HTR-8/SVneo (cell line): ENCODE measurements at regions not wholly inside any gene's neighbourhood (a gene's known extent, or its start where the extent isn't known, plus 50 kb on each side); places are given as distances from the start of the nearest gene placed in this dataset.

Experiments
- DNase-seq: peaks from one replicate; pipeline ENCODE4 v3.0.0; 2011; ENCODE audit warnings: low spot score, mixed read lengths; ENCODE audit not compliant: insufficient read length
- FAIRE-seq: peaks from 2 replicates; lab custom pipeline; 2011; peaks lifted over from hg19 to GRCh38; lab: Jason Lieb, UNC

DNA sequence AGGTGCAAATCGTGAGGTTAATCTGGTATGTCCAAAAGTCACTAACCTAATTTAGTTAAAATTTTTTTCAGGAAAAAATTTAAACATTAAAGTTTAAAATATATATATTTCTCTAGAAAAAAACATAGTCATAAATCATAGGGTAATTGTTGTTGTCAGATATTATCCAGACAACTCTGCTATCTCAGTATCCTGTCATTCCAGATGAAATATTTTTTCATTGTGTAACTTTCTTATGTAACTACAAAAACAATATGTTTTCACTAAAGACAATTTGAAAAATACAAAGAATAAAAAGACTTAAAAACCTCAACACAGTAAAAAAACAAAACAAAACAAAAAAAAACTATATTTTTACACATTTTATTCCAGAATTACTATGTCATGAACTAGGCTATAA is 57.6 kb downstream of the TENT5A start:
- DNase-seq (no peak), FAIRE-seq (no peak)

DNA sequence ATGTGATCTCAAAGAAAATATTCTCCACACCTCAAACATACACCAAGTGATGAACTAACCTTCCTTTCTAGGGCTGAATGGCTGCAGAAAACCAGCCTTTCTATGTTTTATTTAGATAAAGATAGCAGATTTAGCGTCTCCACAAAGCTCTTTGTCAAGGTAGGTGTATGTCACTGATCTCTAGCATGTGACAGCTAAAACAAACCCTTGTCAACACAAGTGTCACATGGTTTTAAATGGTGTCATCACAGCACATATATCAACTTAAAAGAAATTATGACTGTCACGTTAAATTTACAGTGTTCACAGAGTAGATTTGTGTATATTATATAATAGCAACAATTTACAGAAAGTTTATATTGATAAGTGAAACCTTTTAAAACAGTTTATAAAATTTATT is 58.3 kb downstream of the TENT5A start:
- FAIRE-seq, result no peak
- no peak for DNase-seq

DNA sequence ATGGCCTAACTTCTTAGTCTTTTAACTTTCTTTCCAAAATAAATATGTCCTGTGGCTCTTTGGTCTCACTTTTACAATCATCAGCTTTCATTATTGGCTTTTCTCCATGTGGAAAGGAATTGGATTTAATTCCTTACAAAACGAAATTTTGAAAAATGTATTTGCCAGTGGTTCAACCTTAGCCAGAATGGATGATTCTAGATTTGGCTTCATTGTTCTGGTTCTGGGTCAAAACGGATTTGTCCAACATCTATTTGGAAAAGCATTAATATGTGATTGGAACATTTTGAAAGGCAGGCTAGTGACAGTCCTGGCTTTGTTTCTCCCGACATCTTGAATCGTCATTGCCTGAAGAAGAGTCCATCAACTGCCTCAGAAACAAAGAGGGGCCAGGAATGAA is 59.2 kb downstream of the TENT5A start:
- DNase-seq, result no peak
- FAIRE-seq, result no peak

DNA sequence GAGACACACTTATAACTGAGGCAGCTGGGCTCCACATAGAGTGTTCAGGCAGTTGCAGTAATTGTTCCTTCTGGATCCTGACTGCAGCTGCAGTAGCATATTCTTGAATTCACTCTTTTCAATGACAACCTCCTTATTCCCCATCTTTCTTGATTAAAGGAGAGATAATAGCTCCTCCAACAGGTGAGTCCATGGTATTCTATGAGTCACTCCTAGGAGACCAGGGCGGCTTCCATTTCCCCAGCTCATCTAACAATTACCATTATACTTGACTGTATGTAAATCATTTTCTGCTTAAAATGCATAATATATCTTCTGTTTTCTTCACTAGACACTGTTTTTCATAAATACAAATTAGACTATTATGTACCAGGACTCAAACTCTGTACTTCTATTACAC is 62.4 kb downstream of the TENT5A start:
- no peak for FAIRE-seq
- DNase-seq, result no peak

DNA sequence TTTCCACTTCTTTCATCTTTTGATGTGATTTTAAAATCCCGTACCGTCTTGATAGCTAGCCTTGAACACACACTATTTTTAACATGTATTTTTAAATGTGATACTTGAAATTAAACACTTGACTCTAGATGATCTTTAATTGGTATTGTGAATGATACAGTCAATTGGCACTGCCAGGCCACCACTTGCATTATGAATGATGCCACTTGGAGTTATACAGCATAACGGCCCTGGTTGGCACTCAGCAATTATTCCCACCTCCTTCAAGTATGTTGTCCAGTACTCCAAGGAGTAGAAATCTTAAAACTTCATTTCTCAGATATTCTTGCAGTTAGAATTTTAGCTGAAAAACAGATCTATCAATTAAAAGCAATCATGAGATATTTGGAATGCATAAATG is 62.9 kb downstream of the TENT5A start:
- no peak for FAIRE-seq
- DNase-seq, result no peak

DNA sequence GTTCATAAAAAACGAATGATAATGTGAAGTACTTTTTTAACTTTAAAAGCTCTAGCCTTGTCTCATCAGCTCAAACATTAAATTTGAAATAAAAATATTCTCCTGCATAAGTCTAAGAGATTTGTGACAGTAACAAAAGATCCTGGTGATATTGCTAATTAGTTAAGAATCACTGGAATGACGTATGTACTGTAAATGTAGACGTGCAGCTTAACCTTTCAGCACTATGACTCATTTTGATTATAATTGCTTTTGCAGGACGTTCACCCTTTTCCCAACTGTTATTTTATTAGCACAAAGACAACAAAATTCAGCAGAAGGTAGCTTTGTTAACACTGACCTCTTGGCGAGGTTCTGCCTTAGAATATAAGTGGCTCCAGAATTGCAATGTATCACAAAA is 68.6 kb downstream of the TENT5A start:
- FAIRE-seq, result no peak
- DNase-seq, result no peak

DNA sequence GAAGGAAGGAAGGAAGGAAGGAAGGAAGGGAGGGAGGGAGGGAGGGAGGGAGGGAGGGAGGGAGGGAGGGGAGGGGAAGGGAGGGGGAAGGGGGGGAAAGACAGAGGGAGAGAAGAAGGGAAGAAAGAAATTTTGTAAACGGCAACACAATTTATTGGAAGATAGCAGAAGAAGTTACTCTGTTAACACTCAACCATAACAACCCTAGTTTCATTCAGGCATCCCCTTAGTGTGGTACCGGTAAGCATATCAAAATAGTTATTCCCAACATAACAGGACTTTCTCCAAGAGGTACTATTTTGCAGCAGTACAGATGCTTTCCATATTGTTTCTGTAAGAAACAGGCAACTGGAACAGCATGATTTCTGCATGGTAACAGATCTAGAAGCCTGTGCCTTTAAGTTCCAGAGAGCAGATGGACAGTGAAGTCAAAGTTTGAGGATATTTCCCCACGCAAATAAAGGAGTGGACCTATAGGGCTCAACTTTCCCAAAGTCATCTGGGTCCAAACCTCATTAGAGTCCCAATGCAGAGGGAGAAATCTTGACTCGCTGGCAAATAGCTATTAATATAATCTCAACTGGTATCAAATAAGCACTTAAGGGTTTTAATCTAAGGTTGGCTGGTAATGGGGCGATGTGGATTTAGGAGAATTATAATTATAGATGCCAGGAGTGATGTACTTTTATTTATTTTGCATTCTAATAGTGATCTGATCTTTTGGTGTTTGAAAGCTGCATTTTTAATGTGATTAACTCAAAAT is 69.4 kb downstream of the TENT5A start:
- FAIRE-seq, result no peak
- no peak for DNase-seq

DNA sequence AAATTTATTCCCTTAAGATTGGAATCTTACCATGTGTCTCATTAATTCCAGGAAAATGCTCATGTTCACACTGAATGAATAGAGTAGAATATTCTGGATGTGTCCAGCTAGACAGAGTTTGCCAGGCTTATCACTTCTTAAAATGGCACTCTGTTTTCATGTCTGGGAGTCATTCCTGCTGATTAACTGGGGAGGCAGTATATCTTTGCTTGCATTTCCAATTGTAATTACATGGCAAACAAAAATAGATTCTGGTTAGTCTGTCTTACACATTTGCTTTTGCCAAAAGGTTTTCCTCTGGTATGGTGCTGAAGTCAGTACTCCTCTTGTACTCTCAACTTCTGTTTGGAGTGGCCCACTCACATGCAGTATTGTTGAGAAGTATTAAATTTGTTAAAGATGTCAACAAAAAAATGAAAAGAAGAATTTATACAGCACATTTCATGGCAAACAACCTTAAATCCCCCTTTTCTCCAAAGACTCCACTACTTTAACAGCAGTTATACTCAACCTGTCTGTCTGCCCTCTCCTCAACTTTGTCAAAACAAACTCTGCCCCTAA is 70.2 kb downstream of the TENT5A start:
- DNase-seq, result no peak
- FAIRE-seq, result no peak

DNA sequence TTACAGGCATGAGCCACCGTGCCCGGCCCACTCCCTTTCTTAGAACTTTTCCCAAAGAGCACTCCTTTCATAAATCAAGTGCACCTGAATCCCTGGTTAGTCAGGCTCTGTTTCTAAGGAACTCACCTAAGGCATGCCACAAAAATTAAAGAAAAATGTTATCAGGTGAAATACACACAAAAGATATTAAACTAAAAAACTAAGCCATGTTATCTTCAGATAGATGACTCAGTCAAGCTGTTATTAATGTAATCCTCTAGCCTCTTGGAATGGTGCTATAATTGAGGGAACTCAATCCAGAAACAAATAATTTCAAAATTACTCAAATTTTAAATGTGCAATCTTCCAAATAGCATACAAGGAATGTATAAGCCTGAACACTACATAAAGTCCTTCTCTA is 83.0 kb downstream of the TENT5A start:
- no peak for DNase-seq
- no peak for FAIRE-seq

DNA sequence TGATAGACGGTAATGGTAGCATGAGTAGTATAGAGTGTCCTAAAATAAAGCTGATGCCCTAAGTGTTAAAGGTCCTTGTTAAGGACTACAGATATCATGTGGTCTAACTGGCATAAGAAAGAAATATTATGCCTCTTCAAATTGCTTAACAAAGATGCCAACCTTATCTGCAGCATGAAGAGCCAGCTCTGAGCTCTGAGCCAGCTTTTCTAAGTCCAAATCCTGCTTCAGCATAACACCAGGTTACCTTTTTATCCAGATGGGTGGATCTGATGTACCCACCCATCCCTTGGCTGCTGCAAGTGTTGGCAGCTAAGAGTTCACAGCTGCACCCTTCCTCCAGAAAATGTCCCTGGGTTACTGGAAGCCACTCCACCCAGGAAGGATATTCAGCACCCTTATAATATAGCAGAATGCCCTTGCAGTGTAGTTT is 83.8 kb downstream of the TENT5A start:
- FAIRE-seq (no peak), DNase-seq (no peak)

DNA sequence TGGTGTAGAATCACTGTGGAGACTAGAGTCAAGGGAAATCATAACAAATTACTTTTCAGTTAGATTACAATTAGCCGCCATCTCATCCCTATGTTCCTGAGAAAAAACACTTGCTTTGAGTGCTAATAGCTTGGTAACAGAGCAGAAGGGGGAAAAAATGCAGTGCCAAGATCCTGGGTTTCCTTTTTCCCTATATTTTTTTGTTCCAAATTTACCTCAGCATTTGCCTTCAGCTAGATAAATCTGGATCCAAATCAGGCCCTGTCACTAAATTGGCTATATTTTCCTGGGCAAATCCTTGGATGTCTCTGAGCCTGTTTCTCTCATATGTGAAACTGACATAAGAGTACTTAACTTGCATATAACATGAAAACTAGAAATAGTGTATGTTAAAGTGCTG is 86.0 kb downstream of the TENT5A start:
- DNase-seq, result no peak
- FAIRE-seq, result no peak

DNA sequence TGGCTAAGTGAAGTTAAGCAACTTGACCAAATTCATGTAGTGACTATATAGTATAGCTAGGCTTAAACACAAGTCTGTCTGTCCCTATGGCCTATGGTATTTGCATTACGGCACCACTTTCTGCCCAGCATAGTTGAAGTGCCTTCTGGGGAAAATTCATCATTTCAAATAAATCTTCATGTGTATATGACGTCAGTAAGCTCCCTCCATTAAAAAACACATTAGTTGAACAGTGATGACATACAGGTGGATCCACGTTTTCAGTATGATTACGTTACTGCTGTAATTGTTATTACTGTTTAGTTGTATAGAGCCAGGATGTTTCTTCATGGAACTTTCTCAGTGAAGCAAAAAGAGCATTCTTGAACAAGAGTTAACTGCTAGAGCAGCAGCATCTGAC is 96.2 kb downstream of the TENT5A start:
- DNase-seq (no peak), FAIRE-seq (no peak)

DNA sequence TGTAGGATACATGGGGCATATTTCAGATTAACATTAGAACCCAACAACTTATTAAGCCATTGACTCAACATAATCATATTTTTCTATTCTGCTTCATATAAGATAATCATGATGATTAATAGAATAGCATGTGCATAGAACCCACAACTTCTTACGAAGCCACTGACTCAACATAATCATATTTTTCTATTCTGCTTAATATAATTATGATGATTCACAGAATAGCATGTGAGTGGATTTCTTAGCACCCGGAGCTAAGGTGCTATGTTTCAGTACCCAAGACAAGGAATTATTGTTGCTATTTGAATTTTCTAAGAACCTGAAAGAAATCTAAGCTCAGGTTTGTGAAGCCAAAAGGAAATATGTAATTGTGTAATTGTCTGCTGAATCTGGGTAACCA is 96.8 kb downstream of the TENT5A start:
- no peak for DNase-seq
- no peak for FAIRE-seq

DNA sequence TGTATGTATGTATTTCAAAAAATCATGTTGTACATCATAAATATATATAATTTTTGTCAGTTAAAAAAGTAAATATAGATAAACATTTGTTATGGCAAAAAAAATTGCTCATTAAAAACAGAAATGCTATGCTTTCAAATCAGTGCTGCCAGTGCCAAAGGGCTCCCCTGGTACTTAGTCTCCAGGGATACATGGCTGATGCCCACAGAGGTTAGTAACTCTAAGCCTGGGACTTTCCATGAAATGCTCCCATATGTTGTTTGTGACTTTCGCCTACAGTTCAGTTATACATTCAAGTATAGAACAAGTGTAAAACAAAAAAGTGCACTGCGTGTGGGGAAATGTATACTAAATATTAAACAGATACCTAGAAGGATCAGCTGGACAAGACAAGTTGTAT is 104.0 kb downstream of the TENT5A start:
- DNase-seq (no peak), FAIRE-seq (no peak)

DNA sequence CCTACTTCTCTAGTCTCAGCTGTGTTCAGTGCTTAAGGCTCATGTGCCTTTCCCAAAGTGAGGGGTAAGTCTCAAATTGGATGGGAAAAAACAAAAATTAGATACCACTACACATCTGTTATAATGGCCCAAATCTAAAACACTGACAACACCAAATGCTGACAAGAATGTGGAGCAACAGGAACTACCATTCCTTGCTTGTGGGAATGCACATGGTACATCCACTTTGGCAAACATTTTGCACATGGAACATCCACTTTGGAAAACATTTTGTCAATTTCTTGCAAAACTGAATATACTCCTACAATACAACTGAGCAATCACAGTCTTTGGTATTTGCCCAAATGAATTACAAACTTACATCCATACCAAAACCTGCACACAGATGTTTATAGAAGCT is 109.3 kb downstream of the TENT5A start:
- no peak for FAIRE-seq

DNA sequence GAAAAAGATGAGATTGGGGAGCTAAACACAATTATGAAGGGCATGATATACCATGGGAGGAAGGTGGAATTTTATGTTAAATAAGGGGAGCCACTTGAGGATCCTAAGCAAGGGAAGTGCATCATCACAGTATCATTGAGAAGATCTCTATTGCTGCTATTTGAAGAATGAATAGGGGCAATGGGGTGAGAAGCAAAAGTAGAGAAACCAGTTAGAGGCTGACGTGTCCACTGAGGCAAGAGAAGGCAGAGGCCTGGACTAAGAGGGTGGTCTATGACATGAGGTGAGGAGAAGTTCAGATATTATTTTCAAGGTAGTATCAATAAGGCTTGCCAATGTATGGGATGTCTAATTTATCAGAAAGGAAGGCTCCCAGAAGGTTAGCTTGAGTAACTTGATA is 111.6 kb downstream of the TENT5A start:
- no peak for FAIRE-seq
- no peak for DNase-seq

More for the DNA sequence above, 109.3 kb downstream of the TENT5A start:
- no peak for DNase-seq

DNA sequence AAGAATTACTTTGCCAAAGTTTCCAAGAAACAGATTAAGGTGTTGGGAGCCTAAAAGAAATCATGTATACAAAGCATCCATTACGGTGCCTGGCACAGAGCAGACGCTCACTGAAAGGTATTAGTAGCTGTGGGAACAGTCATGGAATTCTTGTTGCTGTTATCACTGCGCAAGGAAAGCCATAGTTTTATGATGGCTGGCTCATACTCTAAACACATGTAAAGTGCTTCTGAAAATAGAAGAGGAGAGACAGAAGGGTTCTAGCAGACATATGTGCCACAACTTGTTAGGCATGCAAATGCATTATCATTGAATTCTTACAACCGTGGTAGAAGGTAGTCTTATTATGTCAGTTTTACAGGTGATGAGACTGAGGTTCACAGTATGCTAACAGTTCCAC is 112.4 kb downstream of the TENT5A start:
- DNase-seq (no peak), FAIRE-seq (no peak)

DNA sequence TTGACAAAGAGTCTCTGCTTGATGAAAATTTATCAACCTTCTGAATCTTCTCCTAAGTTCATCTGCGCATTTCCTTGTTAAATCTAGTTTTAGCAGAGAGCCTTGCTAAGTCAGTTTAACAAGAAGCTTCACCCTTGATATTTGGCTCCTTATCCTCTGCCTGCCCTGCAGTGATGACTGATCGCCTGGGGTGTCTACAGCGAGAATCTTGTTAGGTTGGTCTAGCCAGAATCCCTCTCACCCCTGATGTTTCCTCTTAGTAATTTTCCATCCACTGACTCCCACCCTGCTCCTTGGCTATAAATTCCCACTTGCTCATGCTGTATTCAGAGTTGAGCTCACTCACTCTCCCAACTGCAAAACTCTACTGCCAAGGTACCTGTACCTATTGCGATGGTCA is 114.1 kb downstream of the TENT5A start:
- no peak for FAIRE-seq
- no peak for DNase-seq

DNA sequence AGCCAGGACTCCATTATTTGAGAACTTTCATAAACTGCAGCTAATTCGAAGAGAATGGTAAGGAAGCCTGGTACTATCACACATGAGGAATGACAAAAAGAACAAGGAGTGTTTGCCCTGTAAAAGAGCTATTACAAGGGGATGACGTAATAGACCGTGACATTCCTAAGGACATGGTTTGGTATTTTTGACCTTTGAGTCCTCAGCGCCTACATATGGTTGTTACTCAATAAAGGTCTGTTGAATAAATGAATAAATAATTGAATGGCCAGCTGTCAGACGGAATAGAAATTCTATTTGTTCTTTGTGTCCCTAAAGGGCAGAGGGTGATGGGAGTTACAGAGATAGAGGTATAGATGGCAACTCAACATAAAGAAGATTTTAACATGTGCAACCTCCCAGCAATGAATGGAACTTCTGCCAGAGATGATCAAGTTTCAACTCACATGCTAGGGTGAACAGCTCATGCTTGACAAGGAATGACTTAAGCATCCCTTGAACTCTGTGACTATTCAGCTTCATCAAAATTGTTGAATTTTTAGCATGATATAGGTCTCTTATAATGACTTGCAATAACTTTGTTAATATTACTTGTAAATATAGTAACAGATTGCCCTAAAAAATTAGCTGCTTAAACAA is 115.4 kb downstream of the TENT5A start:
- DNase-seq, result no peak
- FAIRE-seq, result no peak

DNA sequence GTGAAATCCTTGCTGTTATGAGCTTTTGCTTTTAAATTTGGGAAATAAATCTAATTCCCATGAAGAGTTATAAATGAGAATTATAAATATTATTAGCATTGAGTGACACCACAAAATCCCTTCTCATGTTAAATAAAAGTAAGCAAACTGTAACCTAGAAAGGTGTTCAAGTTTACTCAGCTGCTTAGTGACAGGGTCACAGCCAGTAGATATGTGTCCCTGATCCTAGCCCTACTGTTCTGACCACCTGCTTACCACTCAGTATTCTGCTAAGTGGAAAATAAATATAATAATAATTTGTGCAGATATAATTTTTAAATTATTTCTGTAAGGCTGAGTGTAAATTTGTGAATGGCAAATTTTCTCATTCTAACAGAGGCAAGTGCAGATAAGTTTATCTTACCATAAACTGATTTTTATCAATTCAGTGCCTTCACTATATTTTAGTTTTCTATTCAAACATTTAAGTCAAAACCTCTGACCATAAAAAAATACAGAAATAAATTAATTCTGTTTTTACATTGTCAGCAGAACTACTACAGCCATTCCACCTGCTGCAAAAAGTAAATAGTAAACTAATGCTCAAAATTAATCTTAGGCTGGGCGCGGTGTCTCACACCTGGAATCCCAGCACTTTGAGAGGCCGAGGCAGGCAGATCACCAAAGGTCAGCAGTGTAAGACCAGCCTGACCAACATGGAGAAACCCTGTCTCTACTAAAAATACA is 118.2 kb downstream of the TENT5A start:
- FAIRE-seq, result no peak
- DNase-seq, result no peak

DNA sequence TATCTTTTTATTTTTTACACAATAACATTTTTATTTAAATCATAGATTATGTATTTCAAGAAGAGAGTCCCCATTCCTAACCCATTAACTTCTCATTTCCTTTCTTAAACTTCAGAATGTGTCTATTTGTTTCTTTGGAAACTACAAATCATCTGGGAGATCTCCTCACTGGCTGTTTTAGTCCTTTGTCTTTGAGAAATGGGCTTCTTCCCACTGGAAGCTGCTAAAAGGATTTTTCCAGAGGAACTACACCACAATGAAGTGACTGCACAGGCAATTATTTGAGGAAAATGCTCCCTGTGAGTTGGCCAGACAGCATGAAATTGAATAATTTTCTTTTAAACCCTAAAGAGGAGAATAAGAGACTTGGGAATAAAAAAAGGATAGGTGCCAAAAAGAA is 119.1 kb downstream of the TENT5A start:
- DNase-seq, result no peak
- FAIRE-seq, result no peak
